RCC 7860 (cell line): ENCODE measurements at regions not wholly inside any gene's neighbourhood (a gene's known extent, or its start where the extent isn't known, plus 50 kb on each side); places are given as distances from the start of the nearest gene placed in this dataset.
A peak's percentile ranks its signal among the peaks of the same experiment; 100 is the strongest.

Source experiments
- DNase-seq: peaks from one replicate; pipeline ENCODE4 v3.0.0-alpha.2; 2015; ENCODE audit warnings: low spot score
- FAIRE-seq: peaks from 2 replicates; lab custom pipeline; 2012; peaks lifted over from hg19 to GRCh38; lab: Jason Lieb, UNC

GRCh38 chr1:234554218-234554697 lies 55.7 kb downstream of the IRF2BP2 start:
- FAIRE-seq (no peak), DNase-seq (no peak)

GRCh38 chr1:234553240-234554188 lies 56.5 kb downstream of the IRF2BP2 start:
- FAIRE-seq: peak; percentile 95
- DNase-seq: peak; percentile 85

GRCh38 chr1:234551032-234551378 lies 59.0 kb downstream of the IRF2BP2 start:
- DNase-seq (no peak), FAIRE-seq (no peak)

GRCh38 chr1:234550341-234551031 lies 59.5 kb downstream of the IRF2BP2 start:
- FAIRE-seq: no peak
- no peak for DNase-seq

- FAIRE-seq (no peak), DNase-seq (no peak)
Observed at GRCh38 chr1:234549447-234550021, 60.4 kb downstream of the IRF2BP2 start.

- DNase-seq: no peak
Observed at GRCh38 chr1:234546890-234547788, 62.8 kb downstream of the IRF2BP2 start.

GRCh38 chr1:234546387-234546704 lies 63.6 kb downstream of the IRF2BP2 start:
- FAIRE-seq (no peak), DNase-seq (no peak)

More at GRCh38 chr1:234546890-234547788, 62.8 kb downstream of the IRF2BP2 start:
- FAIRE-seq: no peak

- no peak for FAIRE-seq
- DNase-seq: no peak
Observed at GRCh38 chr1:234545517-234546386, 64.2 kb downstream of the IRF2BP2 start.

- DNase-seq (peak; percentile 73), FAIRE-seq (no peak)
Observed at GRCh38 chr1:234544087-234544579, 65.2 kb upstream of the TARBP1 start.

GRCh38 chr1:234543442-234544086 lies 64.6 kb upstream of the TARBP1 start:
- FAIRE-seq: no peak
- DNase-seq: no peak

- DNase-seq (no peak), FAIRE-seq (no peak)
Observed at GRCh38 chr1:234542211-234542850, 63.4 kb upstream of the TARBP1 start.

- DNase-seq: peak; percentile 53
- peak; percentile 85 for FAIRE-seq
Observed at GRCh38 chr1:234541286-234541975, 62.5 kb upstream of the TARBP1 start.

GRCh38 chr1:234540404-234540762 lies 61.4 kb upstream of the TARBP1 start:
- no peak for FAIRE-seq
- DNase-seq: no peak

- no peak for DNase-seq
- FAIRE-seq: no peak
Observed at GRCh38 chr1:234539666-234540403, 60.9 kb upstream of the TARBP1 start.

GRCh38 chr1:234538930-234539649 lies 60.1 kb upstream of the TARBP1 start:
- no peak for FAIRE-seq
- no peak for DNase-seq

- FAIRE-seq (no peak), DNase-seq (no peak)
Observed at GRCh38 chr1:234538062-234538731, 59.2 kb upstream of the TARBP1 start.
